ENCODE measurements at regions not wholly inside any gene's neighbourhood (a gene's known extent, or its start where the extent isn't known, plus 50 kb on each side); places are given as distances from the start of the nearest gene placed in this dataset.

DNA sequence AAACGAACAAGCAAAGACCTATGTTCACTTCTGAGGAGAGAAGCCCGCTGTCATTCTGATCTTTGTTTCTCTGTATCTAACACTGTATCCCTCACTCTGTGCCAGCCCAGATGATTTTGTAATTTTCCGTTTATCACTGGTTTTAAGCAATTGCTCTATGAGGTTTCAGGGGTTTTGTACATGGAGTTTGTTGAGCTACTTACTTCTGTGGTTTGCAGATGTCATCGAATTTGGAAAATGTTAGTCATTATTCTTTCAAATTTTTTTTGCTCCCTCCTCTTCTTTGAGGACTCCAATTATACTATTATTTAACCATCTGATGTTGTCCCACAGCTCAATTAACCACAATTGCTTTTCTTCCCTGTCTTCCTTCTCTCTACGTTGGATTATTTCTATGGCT lies 650.9 kb upstream of the IGFBP3 start:
- DNase-seq (ENCODE audit: low read depth) = no peak

DNA sequence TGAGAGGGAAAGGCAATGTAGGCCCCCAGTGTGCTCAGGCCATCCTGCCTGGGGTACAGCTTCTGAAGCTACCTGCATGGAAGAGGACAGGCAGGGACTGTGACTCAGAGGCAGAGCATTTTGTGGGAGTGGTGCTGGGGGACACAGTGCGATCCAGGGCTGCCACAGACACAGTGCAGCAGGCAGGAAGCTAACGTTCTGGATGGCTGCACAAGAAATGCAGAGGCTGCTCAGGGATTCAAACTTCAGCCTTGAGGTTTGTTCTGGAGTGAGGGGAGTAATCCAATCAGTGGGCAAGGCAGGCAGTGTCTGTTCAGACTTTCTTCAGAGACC lies 648.0 kb upstream of the IGFBP3 start:
- no peak for DNase-seq (ENCODE audit: low read depth)

DNA sequence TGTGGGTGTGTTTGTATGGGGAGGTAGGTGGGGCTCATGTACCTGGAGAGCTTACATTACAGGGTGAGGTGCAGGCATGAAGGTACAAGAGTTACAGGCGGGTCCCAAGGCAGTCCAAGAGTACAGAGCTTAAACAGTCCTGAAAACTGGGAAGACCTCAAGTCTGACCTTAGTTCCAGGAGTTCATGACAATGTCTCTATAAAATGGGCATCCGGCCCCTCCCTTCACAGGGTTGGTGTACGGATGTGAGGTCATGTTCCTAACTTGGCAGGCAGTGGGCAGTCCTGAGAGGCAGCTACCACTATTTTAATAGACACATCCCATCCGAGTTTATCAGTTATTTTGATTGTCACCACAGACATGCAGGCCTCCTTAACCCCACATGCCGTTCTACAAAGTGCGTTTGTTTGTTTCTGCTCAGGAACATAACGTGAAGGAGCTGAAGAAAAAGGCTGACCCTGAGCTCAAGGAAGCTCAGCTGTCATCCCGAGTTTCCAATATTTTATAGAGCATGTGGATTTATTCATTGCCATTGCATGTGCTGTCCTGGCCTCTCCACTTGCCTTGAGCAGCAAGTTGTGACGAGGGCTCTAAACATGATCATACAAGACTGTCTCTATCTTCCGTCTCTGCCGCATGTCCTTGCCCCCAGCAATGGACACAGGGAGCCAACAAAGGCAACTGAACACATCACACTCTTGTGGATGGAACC lies 647.5 kb upstream of the IGFBP3 start:
- DNase-seq (ENCODE audit: low read depth) = no peak

GRCh38 chr7:46567858-46568257 lies 646.8 kb upstream of the IGFBP3 start:
- DNase-seq (ENCODE audit: low read depth) = no peak

- DNase-seq (ENCODE audit: low read depth) = no peak
Observed at GRCh38 chr7:46566097-46566774, 645.2 kb upstream of the IGFBP3 start.

DNA sequence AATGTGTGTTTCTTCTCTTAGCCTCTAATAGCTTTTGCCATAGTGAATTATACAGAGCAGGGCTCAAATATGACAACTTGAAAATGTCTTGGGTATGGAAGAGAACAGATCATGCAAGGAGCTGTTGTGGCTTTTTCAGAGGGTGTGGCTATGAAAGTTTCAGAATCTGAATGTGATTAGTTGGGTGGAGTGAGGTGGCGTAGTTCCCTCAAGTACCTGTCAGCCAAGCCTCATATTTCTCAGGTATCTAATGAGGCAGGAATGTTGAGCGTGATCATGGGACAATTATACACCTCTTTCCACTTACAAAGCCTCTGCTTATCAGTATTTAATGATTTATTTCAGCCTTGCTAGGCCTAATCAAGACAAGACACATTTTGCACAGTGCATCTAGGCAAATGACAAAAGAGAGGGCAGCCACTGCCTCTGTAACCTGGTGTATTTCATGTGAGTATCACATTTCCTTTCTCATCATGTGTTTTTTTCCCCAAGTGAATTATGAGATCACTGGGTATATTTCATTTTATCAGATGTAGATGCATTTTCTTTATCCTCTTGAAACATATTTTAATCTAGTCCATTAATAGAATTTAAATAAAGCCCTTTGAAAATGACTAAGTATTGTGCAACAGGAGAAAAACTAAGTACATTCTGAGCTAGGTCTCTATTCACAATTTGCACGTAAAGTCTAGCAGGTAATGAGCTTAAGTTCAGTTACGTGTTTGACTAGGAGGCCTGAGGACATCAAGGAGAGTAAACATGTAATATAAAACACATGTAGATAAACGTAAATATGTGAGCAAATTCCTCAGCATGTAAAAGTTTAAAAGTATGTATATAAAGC lies 644.4 kb upstream of the IGFBP3 start:
- DNase-seq (ENCODE audit: low read depth) = no peak

DNA sequence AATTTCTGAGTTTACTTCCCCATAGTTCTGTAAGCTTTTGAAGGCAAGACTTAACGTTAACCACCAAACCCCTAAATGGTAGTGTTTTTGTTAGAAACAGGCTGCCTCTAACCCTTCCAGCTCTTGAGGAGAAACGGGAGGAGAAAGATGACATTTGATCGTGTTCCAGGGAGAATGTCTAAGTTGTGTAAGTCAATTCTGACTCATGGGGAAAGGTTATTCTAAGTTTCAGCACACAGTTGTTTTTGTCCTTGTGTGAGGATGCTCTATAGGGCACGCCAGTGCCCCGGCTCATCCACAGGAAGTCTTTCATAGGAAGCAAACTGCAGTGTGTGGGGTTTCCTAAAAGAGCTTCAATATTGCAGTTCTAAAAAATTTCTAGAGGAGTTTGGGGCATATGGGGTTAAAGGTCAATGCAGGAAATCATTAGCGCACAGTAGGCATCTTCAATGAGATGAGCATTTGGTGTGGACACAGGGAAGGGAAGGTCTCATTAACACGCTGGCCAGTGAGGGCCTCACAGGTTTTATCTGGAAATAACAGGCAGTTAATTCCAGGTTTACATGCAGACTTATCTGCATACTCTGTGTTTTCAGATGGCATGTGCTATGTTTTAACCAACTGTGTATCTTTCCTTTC lies 638.2 kb upstream of the IGFBP3 start:
- no peak for DNase-seq (ENCODE audit: low read depth)

DNA sequence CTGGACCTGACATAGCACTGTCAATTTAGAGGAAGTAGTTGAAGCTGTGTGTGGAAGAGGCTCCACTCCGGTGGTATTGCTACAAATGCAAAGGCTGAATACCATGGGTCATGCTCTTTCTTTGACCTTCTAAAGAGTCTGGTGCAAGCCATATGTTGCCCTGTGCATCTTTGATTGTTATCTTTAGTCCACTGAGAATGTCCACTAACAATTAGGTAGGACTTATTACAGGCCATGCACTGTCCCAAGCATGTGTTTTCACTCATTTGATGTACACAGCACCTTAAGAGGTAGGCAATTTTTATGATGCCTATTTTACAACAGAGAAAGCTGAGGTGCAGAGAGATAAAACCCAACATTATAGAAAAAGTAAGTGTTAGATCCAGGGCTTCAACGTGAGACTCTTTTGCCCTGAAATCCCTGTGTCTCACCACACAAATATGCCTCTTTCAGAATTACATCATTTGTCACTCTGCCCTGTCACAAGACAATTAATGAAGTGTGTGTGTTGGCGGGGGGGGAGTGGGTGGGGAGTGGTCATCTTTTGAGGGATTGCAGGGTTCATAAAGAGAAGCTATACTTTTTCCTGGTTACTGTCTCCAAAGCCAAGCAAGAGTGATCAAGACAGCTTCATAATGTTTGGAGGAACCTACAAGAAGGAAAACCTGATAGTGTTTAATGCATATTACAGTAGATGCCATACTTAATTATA lies 637.6 kb upstream of the IGFBP3 start:
- DNase-seq (ENCODE audit: low read depth) = no peak

DNA sequence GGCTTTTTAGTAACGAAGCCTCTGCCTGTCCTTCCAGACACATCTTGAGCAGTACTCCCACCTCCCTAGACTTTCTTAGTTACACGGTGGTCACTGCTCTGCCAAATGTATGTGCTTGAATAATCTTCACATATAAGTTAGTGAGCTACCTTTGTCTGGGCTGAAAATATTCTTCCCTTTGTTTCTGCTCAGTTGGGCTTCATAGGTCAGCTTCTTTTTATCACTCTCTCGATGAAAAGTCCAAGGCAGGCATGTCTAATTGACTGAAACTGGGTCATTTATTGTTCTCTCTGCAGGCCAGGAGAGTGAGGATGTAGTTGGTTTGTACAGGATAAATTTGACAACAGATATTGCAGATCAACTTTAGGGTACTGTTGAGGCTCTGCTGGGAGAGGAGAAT lies 636.7 kb upstream of the IGFBP3 start:
- no peak for DNase-seq (ENCODE audit: low read depth)

- no peak for DNase-seq (ENCODE audit: low read depth)
Observed at GRCh38 chr7:46557295-46557711, 636.2 kb upstream of the IGFBP3 start.

DNA sequence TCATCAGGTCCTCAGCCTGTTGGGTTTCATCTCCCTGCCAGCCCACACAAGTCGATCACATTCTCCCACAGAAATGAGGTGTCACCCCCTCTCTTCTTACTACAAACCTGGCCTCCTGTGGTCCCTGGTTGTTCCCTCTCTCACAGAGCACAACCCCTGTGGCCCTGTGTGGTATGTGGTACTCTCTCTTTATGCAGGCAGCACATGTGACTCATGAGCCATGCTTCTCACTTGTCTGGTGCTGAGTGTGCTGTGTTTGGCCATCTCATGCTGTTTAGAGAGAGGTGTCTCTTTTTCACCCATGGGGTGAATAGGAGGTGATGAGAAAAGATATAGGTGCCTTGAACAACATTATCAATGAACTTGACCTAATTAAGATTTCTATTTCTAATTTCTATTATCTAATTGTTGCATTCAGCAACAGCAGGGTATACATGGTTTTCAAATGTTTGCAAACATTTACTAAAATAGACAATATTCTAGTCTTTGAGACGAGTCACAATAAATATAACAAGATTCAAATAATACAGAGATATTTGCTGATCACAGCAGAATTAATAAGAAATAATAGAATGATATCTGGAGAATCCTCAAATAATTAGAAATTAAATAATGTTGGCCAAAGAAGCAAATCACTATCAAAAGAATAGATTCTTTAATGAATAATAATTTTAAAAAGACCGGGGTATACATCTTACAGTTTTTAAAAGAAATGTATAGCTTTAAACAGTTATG lies 633.8 kb upstream of the IGFBP3 start:
- no peak for DNase-seq (ENCODE audit: low read depth)

- DNase-seq (ENCODE audit: low read depth) = no peak
Observed at GRCh38 chr7:46551603-46552002, 630.5 kb upstream of the IGFBP3 start.

DNA sequence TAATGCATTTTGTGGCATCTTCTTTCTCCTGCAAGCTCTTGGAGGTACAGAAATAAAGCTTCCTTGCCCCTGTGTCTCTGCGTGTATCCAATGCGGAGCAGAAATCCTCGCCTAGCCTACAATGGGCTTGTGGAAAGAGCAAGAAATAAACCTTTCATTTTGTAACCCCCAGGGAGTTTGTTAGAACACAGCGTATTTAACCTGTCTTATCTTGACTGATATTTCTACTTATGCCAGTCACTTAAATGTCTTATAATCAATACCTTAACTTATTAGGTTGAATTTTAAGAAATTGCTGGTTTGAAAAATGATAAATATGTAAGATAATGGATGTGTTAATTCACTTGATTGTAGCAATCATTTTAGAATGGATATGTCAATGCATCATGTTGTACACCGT lies 629.8 kb upstream of the IGFBP3 start:
- no peak for DNase-seq (ENCODE audit: low read depth)

DNA sequence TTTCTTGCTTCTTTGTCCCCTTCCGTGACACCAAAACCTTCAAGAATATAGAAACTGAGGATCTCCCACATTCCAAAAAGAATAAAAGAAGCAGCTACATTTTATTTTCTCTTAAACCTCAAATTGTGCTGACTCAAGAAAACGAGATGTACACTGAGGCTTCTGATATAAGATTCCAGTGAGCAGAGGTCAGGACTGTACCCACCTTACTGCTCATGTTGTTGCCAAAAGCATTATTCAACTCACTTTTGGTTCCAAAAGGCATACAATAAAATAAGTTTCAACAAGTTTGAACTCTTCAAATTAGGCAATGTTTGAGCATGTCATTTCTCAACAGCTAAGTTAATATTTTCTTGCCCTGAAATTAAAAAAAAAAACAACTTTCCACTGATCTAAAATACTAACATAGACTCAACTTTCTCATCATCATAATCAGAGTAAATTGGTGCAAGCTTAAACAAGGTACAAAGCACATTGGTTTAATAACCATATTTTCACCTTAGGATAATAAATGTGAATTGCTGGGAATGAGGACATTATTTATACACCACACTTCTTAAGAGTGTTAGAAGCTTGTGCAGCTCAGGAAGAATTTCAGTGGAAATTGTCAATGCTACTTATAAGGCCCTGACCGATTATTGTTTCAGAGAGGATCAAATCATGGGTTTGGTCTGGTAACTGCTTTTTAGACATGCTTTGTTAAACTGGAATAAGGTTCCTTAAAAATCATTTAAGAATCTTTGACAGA lies 629.0 kb upstream of the IGFBP3 start:
- DNase-seq (ENCODE audit: low read depth) = no peak

- DNase-seq (ENCODE audit: low read depth) = no peak
Observed at GRCh38 chr7:46549347-46549746, 628.3 kb upstream of the IGFBP3 start.

DNA sequence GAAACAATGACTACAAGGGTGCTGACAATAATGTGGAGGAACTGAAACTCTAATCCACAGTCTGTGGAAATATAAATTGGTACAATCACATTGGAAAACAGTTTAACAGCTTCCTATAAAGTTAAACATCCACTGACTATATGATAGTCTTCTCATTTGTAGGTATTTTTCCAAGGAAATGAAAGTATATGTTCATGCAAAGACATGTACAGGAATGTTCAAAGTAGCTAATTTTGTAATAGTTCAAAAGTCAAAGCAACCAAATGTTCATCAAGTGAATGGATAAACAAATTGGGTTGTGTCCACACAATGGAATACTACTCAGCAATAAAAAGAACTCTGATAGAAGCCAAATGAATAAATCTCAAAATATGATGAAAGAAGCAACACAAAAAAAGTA lies 626.0 kb upstream of the IGFBP3 start:
- no peak for DNase-seq (ENCODE audit: low read depth)

DNA sequence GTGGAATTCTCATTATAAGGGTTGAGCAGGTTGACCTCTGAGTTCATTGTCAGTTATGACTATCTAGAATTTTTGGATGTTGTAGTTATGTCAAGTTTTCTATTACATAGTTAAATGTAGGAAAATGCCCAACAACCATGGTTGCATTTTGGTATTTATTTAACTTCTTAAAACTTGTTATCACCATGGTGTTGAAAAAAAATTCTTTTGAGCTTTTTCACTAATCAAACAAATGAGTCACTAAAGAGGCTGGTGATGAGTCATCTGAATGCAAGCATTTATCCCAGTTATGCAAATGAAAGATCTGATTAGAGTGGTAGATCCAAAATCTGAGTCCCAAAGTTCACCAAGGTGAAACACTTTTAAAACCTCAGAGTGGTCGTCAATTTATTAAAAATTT lies 624.7 kb upstream of the IGFBP3 start:
- DNase-seq (ENCODE audit: low read depth) = no peak

GRCh38 chr7:46544396-46545008 lies 623.4 kb upstream of the IGFBP3 start:
- DNase-seq (ENCODE audit: low read depth) = no peak

GRCh38 chr7:46542076-46542475 lies 621.0 kb upstream of the IGFBP3 start:
- DNase-seq (ENCODE audit: low read depth) = no peak

GRCh38 chr7:46539892-46540483 lies 618.9 kb upstream of the IGFBP3 start:
- DNase-seq (ENCODE audit: low read depth) = no peak

All from activated T-cell treated with anti-CD3 and anti-CD28 coated beads for 24 hours (primary cell).